ENCODE measurements at regions not wholly inside any gene's neighbourhood (a gene's known extent, or its start where the extent isn't known, plus 50 kb on each side); places are given as distances from the start of the nearest gene placed in this dataset.

DNA sequence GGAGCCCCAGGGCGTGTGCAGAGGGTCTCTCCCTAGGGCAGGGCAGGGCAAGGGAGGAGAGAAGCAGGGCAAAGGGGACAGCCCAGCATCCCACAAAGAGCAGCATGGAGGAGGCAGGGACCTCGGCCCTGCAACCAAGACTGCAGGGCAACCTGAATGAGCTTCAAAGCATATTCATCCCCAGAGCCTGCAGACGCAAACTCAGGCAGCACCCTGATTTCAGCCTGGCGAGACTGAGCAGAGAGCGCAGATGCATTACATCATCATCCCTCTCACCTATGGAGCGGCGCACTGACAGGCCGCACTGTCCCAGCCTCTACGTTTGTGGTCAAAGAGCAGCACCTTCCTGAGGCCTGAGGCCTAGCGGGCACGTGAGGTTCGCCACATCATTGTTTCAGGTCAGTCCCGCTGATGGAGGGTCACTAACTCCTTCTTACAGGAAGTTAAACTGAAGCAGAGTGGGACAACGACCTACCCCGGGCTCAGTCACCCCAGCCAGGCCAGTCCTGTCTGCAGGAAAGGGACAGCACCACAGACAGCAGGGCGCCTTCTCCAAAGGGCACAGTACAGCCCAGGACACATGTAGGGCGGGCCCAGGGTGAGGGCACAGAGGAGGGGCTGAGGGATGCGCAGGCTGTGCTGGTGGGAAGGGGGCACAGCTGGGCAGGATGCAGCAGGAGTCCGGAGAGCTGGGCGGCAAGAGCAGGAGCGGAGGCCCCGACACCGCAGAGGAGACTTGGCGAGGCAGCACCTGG is 67.2 kb upstream of the RAB6C start:
- H3K36me3 ChIP-seq (ENCODE audit: control insufficient read depth in 2 of 2, insufficient read depth in 2 of 2, low read length in 1 of 2) = no peaks in the 10 kb centered on the region
- H3K4me1 ChIP-seq (ENCODE audit: control insufficient read depth in 2 of 2, insufficient read depth in 2 of 2, low read length in 1 of 2) = peaks cover 0 to 3% of the 10 kb centered on the region in 2 donors
- H3K9me3 ChIP-seq (ENCODE audit: control insufficient read depth in 2 of 2, insufficient read depth in 1 of 2, low read depth in 1 of 2, low read length in 1 of 2) = no peaks in the 10 kb centered on the region
- no peak overlapping the region for H3K27ac ChIP-seq (ENCODE audit: low read depth in 2 of 2, low read length in 1 of 2)
- 89 to 90% methylated on average over 24 of the region's 24 CpGs for WGBS, 2 donors
- no peak overlapping the region for H3K4me3 ChIP-seq (ENCODE audit: low read depth in 1 of 2, low read length in 2 of 2)
- H3K27me3 ChIP-seq (ENCODE audit: control insufficient read depth in 1 of 2, insufficient read depth in 2 of 2, low read length in 2 of 2) = no peaks in the 10 kb centered on the region

GRCh38 chr2:129912871-129913694 is 66.4 kb upstream of the RAB6C start:
- Histone ChIP-seq H3K4me3 (ENCODE audit: low read depth in 1 of 2, low read length in 2 of 2) (no peak overlapping the region), H3K4me1 (ENCODE audit: control insufficient read depth in 2 of 2, insufficient read depth in 2 of 2, low read length in 1 of 2) (peaks cover 0 to 3% of the 10 kb centered on the region in 2 donors)
- 80% methylated on average over 17 of the region's 17 CpGs for WGBS, 2 donors

DNA sequence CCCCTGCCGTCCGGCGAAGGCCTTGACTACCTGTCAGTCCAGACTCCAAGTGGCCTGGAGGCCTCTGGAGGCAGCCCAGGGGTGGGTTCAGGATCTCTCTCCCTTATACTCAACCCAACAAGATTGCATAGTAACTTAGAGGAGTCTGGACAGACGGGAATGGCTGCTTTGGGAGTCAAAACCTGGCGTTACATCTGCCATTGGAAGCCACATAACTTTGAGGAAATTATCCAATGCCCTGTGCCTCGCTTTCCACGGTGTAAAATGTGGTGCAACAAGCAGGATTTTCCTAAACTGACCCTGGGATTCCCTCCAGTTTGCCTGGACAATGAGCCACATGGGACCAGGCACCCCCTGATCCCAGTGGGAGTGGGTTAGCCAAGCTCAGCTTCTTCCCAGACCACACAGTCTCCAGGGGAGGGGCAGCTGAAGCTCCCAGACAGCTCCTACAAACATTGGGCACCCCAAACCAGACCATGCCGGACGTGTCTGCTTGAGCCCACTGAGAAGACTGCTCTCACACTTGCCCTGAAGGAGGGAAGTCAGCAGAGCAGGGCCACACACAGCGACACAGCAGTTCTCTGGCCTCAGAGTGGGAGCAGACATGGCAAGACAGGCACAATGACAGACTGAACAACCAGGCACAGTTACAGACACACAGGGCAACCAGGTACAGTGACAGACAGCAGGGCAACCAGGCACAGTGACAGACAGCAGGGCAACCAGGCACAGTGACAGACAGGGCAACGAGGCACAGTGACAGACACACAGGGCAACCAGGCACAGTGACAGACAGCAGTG is 65.6 kb upstream of the RAB6C start:
- H3K27me3 ChIP-seq (ENCODE audit: control insufficient read depth in 1 of 2, insufficient read depth in 2 of 2, low read length in 2 of 2) = no peaks in the 10 kb centered on the region
- no peak overlapping the region for H3K4me3 ChIP-seq (ENCODE audit: low read depth in 1 of 2, low read length in 2 of 2)
- no peaks in the 10 kb centered on the region for H3K36me3 ChIP-seq (ENCODE audit: control insufficient read depth in 2 of 2, insufficient read depth in 2 of 2, low read length in 1 of 2)

More at GRCh38 chr2:129912871-129913694, 66.4 kb upstream of the RAB6C start:
- Histone ChIP-seq H3K9me3 (ENCODE audit: control insufficient read depth in 2 of 2, insufficient read depth in 1 of 2, low read depth in 1 of 2, low read length in 1 of 2) (no peaks in the 10 kb centered on the region), H3K27me3 (ENCODE audit: control insufficient read depth in 1 of 2, insufficient read depth in 2 of 2, low read length in 2 of 2) (no peaks in the 10 kb centered on the region), H3K27ac (ENCODE audit: low read depth in 2 of 2, low read length in 1 of 2) (no peak overlapping the region), H3K36me3 (ENCODE audit: control insufficient read depth in 2 of 2, insufficient read depth in 2 of 2, low read length in 1 of 2) (no peaks in the 10 kb centered on the region)

GRCh38 chr2:129914538-129915302 is 64.7 kb upstream of the RAB6C start:
- WGBS, 2 donors = 61 to 71% methylated on average over 11 of the region's 11 CpGs
- no peaks in the 10 kb centered on the region for H3K36me3 ChIP-seq (ENCODE audit: control insufficient read depth in 2 of 2, insufficient read depth in 2 of 2, low read length in 1 of 2)

More for the DNA sequence above, 65.6 kb upstream of the RAB6C start:
- no peak overlapping the region for H3K27ac ChIP-seq (ENCODE audit: low read depth in 2 of 2, low read length in 1 of 2)
- H3K9me3 ChIP-seq (ENCODE audit: control insufficient read depth in 2 of 2, insufficient read depth in 1 of 2, low read depth in 1 of 2, low read length in 1 of 2) = no peaks in the 10 kb centered on the region
- WGBS, 2 donors = 69 to 77% methylated on average over 11 of the region's 11 CpGs
- peaks cover 0 to 3% of the 10 kb centered on the region in 2 donors for H3K4me1 ChIP-seq (ENCODE audit: control insufficient read depth in 2 of 2, insufficient read depth in 2 of 2, low read length in 1 of 2)

GRCh38 chr2:129915303-129915840 is 64.1 kb upstream of the RAB6C start:
- Histone ChIP-seq H3K36me3 (ENCODE audit: control insufficient read depth in 2 of 2, insufficient read depth in 2 of 2, low read length in 1 of 2) (no peaks in the 10 kb centered on the region), H3K4me1 (ENCODE audit: control insufficient read depth in 2 of 2, insufficient read depth in 2 of 2, low read length in 1 of 2) (peaks cover 0 to 3% of the 10 kb centered on the region in 2 donors), H3K4me3 (ENCODE audit: low read depth in 1 of 2, low read length in 2 of 2) (no peak overlapping the region), H3K27ac (ENCODE audit: low read depth in 2 of 2, low read length in 1 of 2) (no peak overlapping the region), H3K27me3 (ENCODE audit: control insufficient read depth in 1 of 2, insufficient read depth in 2 of 2, low read length in 2 of 2) (no peaks in the 10 kb centered on the region), H3K9me3 (ENCODE audit: control insufficient read depth in 2 of 2, insufficient read depth in 1 of 2, low read depth in 1 of 2, low read length in 1 of 2) (no peaks in the 10 kb centered on the region)
- WGBS, 2 donors = 80 to 81% methylated on average over 3 of the region's 3 CpGs

More at GRCh38 chr2:129914538-129915302, 64.7 kb upstream of the RAB6C start:
- peaks cover 0 to 3% of the 10 kb centered on the region in 2 donors for H3K4me1 ChIP-seq (ENCODE audit: control insufficient read depth in 2 of 2, insufficient read depth in 2 of 2, low read length in 1 of 2)
- H3K27me3 ChIP-seq (ENCODE audit: control insufficient read depth in 1 of 2, insufficient read depth in 2 of 2, low read length in 2 of 2) = no peaks in the 10 kb centered on the region
- no peak overlapping the region for H3K27ac ChIP-seq (ENCODE audit: low read depth in 2 of 2, low read length in 1 of 2)
- H3K9me3 ChIP-seq (ENCODE audit: control insufficient read depth in 2 of 2, insufficient read depth in 1 of 2, low read depth in 1 of 2, low read length in 1 of 2) = no peaks in the 10 kb centered on the region
- no peak overlapping the region for H3K4me3 ChIP-seq (ENCODE audit: low read depth in 1 of 2, low read length in 2 of 2)

- Histone ChIP-seq H3K27me3 (ENCODE audit: control insufficient read depth in 1 of 2, insufficient read depth in 2 of 2, low read length in 2 of 2) (no peaks in the 10 kb centered on the region), H3K9me3 (ENCODE audit: control insufficient read depth in 2 of 2, insufficient read depth in 1 of 2, low read depth in 1 of 2, low read length in 1 of 2) (no peaks in the 10 kb centered on the region), H3K4me1 (ENCODE audit: control insufficient read depth in 2 of 2, insufficient read depth in 2 of 2, low read length in 1 of 2) (peaks cover 0 to 3% of the 10 kb centered on the region in 2 donors), H3K36me3 (ENCODE audit: control insufficient read depth in 2 of 2, insufficient read depth in 2 of 2, low read length in 1 of 2) (no peaks in the 10 kb centered on the region), H3K27ac (ENCODE audit: low read depth in 2 of 2, low read length in 1 of 2) (no peak overlapping the region), H3K4me3 (ENCODE audit: low read depth in 1 of 2, low read length in 2 of 2) (no peak overlapping the region)
- WGBS, 2 donors = 88 to 96% methylated on average over 1 of the region's 1 CpG
Observed at GRCh38 chr2:129918604-129919003, 60.9 kb upstream of the RAB6C start.

DNA sequence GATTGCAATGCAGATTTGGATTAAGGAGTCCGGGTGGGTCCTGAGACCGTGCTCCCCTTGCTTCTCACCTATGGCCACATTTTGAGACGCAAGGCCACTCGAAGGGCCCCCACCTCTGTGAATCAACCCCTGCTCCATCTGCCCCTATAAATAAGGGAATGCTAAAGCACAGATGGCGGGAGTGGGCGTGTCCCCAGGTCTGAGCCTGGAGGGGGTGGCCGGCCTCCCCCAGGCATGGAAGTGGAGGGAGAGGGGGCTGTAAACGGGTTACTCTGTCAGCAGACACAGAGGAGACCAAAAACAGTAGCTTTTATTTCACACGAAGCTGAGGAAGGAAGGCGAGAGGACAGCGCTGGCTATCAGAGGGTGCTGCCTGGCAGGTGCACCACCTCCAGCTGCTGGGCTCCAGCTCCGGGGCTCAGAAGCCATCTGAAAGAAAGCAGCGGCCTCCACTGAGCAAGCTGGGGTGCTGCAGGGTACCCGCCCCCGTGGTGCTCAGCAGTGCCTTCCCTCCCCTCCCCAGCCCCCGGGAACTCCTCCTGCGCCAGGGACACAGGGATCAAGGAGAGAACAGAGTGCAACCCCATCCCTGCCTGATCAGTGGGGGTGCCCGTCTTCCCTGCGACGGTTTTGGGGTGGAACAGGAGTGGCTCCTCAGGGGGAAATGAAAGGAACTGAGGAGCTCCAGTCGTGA is 56.7 kb upstream of the RAB6C start:
- Histone ChIP-seq H3K36me3 (ENCODE audit: control insufficient read depth in 2 of 2, insufficient read depth in 2 of 2, low read length in 1 of 2) (no peaks in the 10 kb centered on the region), H3K9me3 (ENCODE audit: control insufficient read depth in 2 of 2, insufficient read depth in 1 of 2, low read depth in 1 of 2, low read length in 1 of 2) (no peaks in the 10 kb centered on the region), H3K27ac (ENCODE audit: low read depth in 2 of 2, low read length in 1 of 2) (no peak overlapping the region), H3K4me1 (ENCODE audit: control insufficient read depth in 2 of 2, insufficient read depth in 2 of 2, low read length in 1 of 2) (no peaks in the 10 kb centered on the region), H3K4me3 (ENCODE audit: low read depth in 1 of 2, low read length in 2 of 2) (no peak overlapping the region), H3K27me3 (ENCODE audit: control insufficient read depth in 1 of 2, insufficient read depth in 2 of 2, low read length in 2 of 2) (no peaks in the 10 kb centered on the region)
- 20 to 24% methylated on average over 20 to 21 of the region's 21 CpGs for WGBS, 2 donors

- no peaks in the 10 kb centered on the region for H3K4me1 ChIP-seq (ENCODE audit: control insufficient read depth in 2 of 2, insufficient read depth in 2 of 2, low read length in 1 of 2)
- H3K27me3 ChIP-seq (ENCODE audit: control insufficient read depth in 1 of 2, insufficient read depth in 2 of 2, low read length in 2 of 2) = no peaks in the 10 kb centered on the region
- H3K4me3 ChIP-seq (ENCODE audit: low read depth in 1 of 2, low read length in 2 of 2) = no peak overlapping the region
- 3 to 5% methylated on average over 29 to 30 of the region's 30 CpGs for WGBS, 2 donors
- no peaks in the 10 kb centered on the region for H3K9me3 ChIP-seq (ENCODE audit: control insufficient read depth in 2 of 2, insufficient read depth in 1 of 2, low read depth in 1 of 2, low read length in 1 of 2)
- no peaks in the 10 kb centered on the region for H3K36me3 ChIP-seq (ENCODE audit: control insufficient read depth in 2 of 2, insufficient read depth in 2 of 2, low read length in 1 of 2)
- H3K27ac ChIP-seq (ENCODE audit: low read depth in 2 of 2, low read length in 1 of 2) = no peak overlapping the region
Observed at GRCh38 chr2:129923265-129924091, 56.0 kb upstream of the RAB6C start.
